Tibial nerve (tissue), 4 donors: ENCODE measurements at regions not wholly inside any gene's neighbourhood (a gene's known extent, or its start where the extent isn't known, plus 50 kb on each side); places are given as distances from the start of the nearest gene placed in this dataset.

Source experiments
- DNase-seq, 2 donors: peaks; one replicate each; pipeline ENCODE4 v3.0.0-alpha.2; 2019; ENCODE audit warnings: low spot score in 2 of 2
- H3K27ac ChIP-seq, 4 donors: fragments of 200-600 bp; sonication (generic) in 3 of 4; one replicate each; pipeline ENCODE4 v1.5.1; 2017 to 2019; ENCODE audit warnings: mild to moderate bottlenecking in 1 of 4
- H3K27me3 ChIP-seq, 2 donors: fragments of 200-600 bp; sonication (generic) in 1 of 2; one replicate each; pipeline versions ENCODE4 v1.5.1 to v1.6.0; 2017 to 2019
- H3K36me3 ChIP-seq, 3 donors: fragments of 200-600 bp; sonication (generic); one replicate each; pipeline ENCODE4 v1.5.1; 2018 to 2019
- H3K4me1 ChIP-seq, 4 donors: fragments of 200-600 bp; sonication (generic) in 3 of 4; one replicate each; pipeline ENCODE4 v1.5.1; 2017 to 2019
- H3K4me3 ChIP-seq, 4 donors: fragments of 200-600 bp; sonication (generic) in 3 of 4; one replicate each; pipeline ENCODE4 v1.5.1; 2017 to 2019; ENCODE audit warnings: mild to moderate bottlenecking in 1 of 4, moderate library complexity in 1 of 4
- H3K9me3 ChIP-seq, 4 donors: fragments of 200-600 bp; sonication (generic) in 3 of 4; one replicate each; pipeline ENCODE4 v1.5.1; 2017 to 2019
- EP300 ChIP-seq, 2 donors: sonication (generic); formaldehyde crosslinking; IDR thresholded peaks; one replicate each; pipeline ENCODE4 v1.6.1; 2017; ENCODE audit warnings: antibody characterized with exemption in 2 of 2, mild to moderate bottlenecking in 1 of 2
- POLR2A ChIP-seq, 2 donors: fragments of 450-650 bp; IDR thresholded peaks; one replicate each; pipeline ENCODE4 v1.6.1; 2017; ENCODE audit warnings: antibody characterized with exemption in 2 of 2, mild to moderate bottlenecking in 2 of 2, moderate library complexity in 2 of 2
- WGBS, 2 donors: methylation state at CpG; one replicate each; pipeline ENCODE4 v1.1.5; 2018; 5-methylcytosine and 5-hydroxymethylcytosine counted together
- TF ChIP-seq, protein P1 (sequence below), 5 experiments: fragments of 200-600 bp in 3 of 5; fragments of 450-650 bp in 2 of 5; sonication (generic) in 3 of 5; IDR thresholded peaks; one replicate each; pipeline ENCODE4 v1.5.1; 2016 to 2019; ENCODE audit warnings: antibody characterized with exemption in 5 of 5, mild to moderate bottlenecking in 3 of 5, moderate library complexity in 2 of 5

DNA sequence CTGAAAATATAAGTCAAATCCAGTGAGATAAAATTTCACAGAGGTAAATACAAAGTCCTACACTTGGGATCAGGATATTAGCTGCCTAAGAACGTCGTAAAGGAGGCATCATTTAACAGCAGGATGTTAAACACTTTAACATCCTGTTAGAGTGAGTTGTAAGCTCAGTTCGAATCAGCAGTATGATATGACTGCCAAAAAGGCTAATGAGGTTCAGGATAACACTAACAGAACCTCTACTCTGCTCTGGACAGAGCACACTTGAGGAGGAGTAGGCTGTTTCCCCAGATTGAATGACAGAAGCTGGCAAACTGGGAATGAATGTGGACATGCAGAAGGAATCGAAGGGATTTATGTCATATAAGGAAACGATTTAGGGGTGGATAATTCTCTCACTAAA, 227.1 kb upstream of the CD96 start:
- H3K4me3 ChIP-seq, result no peak overlapping the region
- no peak for DNase-seq
- H3K27me3 ChIP-seq, result no peaks in the 10 kb centered on the region
- H3K9me3 ChIP-seq, result no peaks in the 10 kb centered on the region
- H3K27ac ChIP-seq, result no peak overlapping the region
- WGBS, 2 donors, result 30 to 31% methylated on average over 5 of the region's 5 CpGs
- peaks cover 0 to 8% (median 2%) of the 10 kb centered on the region in 4 donors for H3K4me1 ChIP-seq
- TF ChIP-seq, protein P1, sequence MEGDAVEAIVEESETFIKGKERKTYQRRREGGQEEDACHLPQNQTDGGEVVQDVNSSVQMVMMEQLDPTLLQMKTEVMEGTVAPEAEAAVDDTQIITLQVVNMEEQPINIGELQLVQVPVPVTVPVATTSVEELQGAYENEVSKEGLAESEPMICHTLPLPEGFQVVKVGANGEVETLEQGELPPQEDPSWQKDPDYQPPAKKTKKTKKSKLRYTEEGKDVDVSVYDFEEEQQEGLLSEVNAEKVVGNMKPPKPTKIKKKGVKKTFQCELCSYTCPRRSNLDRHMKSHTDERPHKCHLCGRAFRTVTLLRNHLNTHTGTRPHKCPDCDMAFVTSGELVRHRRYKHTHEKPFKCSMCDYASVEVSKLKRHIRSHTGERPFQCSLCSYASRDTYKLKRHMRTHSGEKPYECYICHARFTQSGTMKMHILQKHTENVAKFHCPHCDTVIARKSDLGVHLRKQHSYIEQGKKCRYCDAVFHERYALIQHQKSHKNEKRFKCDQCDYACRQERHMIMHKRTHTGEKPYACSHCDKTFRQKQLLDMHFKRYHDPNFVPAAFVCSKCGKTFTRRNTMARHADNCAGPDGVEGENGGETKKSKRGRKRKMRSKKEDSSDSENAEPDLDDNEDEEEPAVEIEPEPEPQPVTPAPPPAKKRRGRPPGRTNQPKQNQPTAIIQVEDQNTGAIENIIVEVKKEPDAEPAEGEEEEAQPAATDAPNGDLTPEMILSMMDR (IDR thresholded peaks at IDR 0.05), result no peak
- TF ChIP-seq POLR2A (IDR thresholded peaks at IDR 0.05), result no peak
- TF ChIP-seq EP300 (IDR thresholded peaks at IDR 0.05), result no peak
- H3K36me3 ChIP-seq, result no peaks in the 10 kb centered on the region

DNA sequence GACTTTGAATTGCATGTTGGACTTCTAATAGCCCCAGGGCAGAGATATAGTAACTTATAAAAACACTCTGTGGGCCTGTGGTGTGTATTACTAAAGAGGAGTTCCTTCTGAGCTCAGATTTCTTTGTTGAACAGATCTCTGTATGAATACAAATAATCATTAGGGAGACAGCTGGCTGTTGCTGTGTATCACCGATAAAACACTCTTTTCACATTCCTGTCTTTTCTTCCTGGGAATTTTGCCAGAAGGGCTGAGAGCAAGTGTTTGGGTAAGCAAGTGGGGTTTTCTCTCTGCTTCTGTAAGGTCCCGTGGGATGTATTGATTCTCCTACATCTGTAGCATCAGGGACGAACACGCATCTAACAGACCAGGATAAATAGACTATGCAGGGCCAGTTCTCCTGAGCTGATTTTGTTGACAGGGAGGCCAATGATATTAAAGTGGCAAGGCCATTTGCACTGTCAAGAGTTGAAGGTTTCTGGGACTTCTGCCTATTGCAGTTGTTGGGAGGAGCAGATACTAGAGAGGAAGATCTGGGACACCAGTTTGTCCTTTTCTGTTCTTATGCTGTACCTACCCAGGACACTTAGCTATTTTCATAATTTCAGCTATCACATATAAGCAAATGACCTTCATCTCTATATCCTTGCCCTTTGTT, 225.9 kb upstream of the CD96 start:
- 37 to 42% methylated on average over 4 of the region's 4 CpGs for WGBS, 2 donors
- peaks cover 0 to 8% (median 2%) of the 10 kb centered on the region in 4 donors for H3K4me1 ChIP-seq
- no peak for DNase-seq

DNA sequence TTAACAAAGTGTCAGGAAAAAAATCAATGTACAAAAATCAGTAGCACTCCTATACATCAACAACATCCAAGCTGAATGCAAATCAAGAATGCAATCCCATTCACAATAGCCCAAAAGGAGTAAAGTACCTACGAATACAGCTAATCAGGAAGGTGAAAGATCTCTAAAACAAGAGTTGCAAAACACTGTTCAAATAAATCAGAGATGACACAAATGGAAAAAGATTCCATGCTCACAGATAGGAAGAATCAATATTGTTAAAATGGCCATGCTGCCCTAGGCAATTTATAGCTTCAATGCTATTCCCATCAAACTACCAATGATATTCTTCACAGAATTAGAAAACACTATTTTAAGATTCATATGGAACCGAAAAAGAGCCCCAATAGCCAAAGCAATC, 223.7 kb upstream of the CD96 start:
- DNase-seq, result no peak
- TF ChIP-seq, protein P1 (IDR thresholded peaks at IDR 0.05), result no peak
- TF ChIP-seq POLR2A (IDR thresholded peaks at IDR 0.05), result no peak
- TF ChIP-seq EP300 (IDR thresholded peaks at IDR 0.05), result no peak
- Histone ChIP-seq H3K4me3 (no peak overlapping the region), H3K27ac (no peak overlapping the region), H3K4me1 (peaks cover 0 to 8% (median 2%) of the 10 kb centered on the region in 4 donors), H3K9me3 (no peaks in the 10 kb centered on the region), H3K36me3 (no peaks in the 10 kb centered on the region), H3K27me3 (no peaks in the 10 kb centered on the region)
- WGBS, 2 donors, result 43 to 67% methylated on average over 2 of the region's 2 CpGs

More for the DNA sequence above, 225.9 kb upstream of the CD96 start:
- H3K4me3 ChIP-seq, result no peak overlapping the region
- H3K9me3 ChIP-seq, result no peaks in the 10 kb centered on the region
- H3K27me3 ChIP-seq, result no peaks in the 10 kb centered on the region
- TF ChIP-seq, protein P1 (IDR thresholded peaks at IDR 0.05), result no peak
- TF ChIP-seq POLR2A (IDR thresholded peaks at IDR 0.05) (no peak), EP300 (IDR thresholded peaks at IDR 0.05) (no peak)
- H3K27ac ChIP-seq, result no peak overlapping the region
- no peaks in the 10 kb centered on the region for H3K36me3 ChIP-seq

DNA sequence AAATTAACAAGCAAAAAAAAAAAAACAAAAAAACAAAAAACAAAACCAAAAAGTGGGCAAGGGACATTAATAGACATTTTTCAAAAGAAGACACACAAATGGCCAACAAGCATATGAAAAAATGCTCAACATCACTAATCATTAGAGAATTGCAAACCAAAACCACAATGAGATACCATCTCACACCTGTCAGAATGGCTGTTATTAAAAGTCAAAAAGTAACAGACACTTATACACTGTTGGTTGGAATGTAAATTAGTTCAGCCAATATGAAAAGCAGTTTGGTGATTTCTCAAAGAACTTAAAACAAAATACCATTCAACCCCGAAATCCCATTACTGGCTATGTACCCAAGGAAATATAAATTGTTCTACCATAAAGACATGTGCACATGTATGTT, 222.4 kb upstream of the CD96 start:
- Histone ChIP-seq H3K36me3 (no peaks in the 10 kb centered on the region), H3K9me3 (no peaks in the 10 kb centered on the region), H3K4me3 (no peak overlapping the region), H3K4me1 (peaks cover 0 to 8% (median 2%) of the 10 kb centered on the region in 4 donors), H3K27me3 (no peaks in the 10 kb centered on the region), H3K27ac (no peak overlapping the region)
- TF ChIP-seq, protein P1 (IDR thresholded peaks at IDR 0.05), result no peak
- TF ChIP-seq EP300 (IDR thresholded peaks at IDR 0.05) (no peak), POLR2A (IDR thresholded peaks at IDR 0.05) (no peak)
- no peak for DNase-seq
- 88 to 89% methylated on average over 1 of the region's 1 CpG for WGBS, 2 donors

DNA sequence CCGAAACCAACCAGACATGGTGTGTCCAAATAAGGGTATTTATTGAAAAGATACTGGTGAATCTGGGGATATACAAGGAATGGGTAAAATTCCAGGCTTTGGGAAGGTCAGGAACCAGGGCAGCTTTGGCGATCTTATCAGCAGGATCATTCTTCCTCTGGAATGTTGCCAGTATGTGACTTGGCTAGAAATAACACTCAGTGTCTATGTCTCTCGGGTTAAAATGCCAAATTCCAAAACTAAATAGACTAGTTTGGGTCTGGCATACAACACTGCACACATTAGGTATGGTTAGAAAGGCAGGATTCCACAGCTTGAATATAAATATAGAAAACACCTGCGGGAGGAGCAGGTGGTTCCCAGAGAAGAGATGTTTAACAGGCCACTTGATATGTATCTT, 220.2 kb upstream of the CD96 start:
- Histone ChIP-seq H3K36me3 (no peaks in the 10 kb centered on the region), H3K4me3 (no peak overlapping the region), H3K27me3 (no peaks in the 10 kb centered on the region), H3K27ac (no peak overlapping the region), H3K4me1 (no peaks in the 10 kb centered on the region), H3K9me3 (no peaks in the 10 kb centered on the region)
- DNase-seq, result no peak
- TF ChIP-seq EP300 (IDR thresholded peaks at IDR 0.05), result no peak
- TF ChIP-seq, protein P1 (IDR thresholded peaks at IDR 0.05), result no peak
- no peak for TF ChIP-seq POLR2A (IDR thresholded peaks at IDR 0.05)
- 38 to 40% methylated on average over 4 of the region's 4 CpGs for WGBS, 2 donors
